HG03095 (cell line): ENCODE measurements at regions not wholly inside any gene's neighbourhood (a gene's known extent, or its start where the extent isn't known, plus 50 kb on each side); places are given as distances from the start of the nearest gene placed in this dataset.
"Not testable (repeated sequence)": the region's sequence is repeated elsewhere in the genome, so short reads cannot be mapped to it uniquely, and the experiment has no call there.

ENCODE experiments used
- ATAC-seq: cut with Tn5 transposase; IDR thresholded peaks from one replicate; pipeline ENCODE4 v1.9.1; 2021; ENCODE audit warnings: moderate library complexity; ENCODE audit not compliant: unreplicated experiment

DNA sequence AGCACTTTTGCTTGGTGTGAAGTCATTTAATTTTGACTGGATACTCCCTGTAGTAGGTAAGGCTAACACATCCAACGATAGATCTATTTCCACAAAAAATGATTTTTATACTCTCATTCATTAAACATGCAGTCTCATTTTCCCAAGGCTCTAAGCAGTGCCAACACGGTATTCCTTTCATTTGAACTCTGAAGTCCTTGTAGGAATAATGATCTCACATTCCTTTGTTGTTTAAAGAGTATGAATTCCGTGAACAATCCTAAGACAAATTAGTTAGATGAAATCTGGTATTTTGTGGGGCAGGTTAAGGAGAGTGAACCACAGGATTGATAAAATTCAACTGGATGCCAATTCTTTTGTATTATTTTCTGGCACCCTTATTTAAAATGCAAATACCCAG lies 66.6 kb downstream of the LACC1 start:
- ATAC-seq: no peak

DNA sequence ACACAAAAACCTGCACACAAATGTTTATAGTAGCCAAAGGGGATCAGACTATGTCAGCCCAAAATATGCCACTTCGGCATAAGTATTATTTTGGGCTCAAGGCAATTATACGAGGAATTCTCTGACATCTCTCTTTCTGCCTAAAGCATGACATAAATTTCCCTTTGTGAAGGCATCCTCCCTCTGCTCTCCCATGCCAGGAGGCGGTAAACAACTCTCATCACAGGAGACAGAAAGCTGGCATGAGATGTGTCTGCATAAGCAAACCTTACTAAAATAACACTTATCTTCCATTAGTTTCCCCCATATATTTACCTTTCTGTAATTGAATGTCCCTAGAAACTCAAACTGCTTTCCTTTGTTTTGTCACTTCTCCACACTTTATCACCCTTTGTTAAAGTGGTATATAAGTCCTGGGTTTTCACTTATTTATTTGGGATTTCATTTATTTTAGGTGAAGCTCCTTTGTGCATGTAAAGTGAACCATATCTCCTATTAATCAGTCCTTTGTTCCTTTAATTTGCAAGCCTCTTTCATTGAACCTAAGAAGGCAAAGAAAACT lies 68.3 kb downstream of the LACC1 start:
- no peak for ATAC-seq

DNA sequence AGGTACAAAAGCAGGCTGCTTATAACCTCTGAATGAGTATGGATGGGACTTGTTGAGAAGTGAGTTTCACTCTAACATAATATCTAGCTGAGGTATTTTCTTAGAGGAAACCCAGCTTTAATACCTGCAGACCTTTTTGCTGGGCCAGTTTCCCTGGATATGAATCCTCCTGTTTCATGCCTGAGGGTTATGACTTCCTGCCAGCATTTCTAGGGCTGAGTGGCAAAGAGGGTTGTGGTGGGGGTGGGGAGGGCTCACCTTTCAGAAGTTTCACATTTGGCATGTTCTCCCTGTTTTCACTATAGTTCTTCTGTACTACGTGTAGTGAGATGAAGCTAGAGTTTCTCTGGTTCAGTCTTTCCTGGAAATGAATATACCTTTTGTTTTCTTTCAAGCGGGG lies 73.7 kb downstream of the LACC1 start:
- no peak for ATAC-seq

GRCh38 chr13:43956975-43957374 lies 77.3 kb downstream of the LACC1 start:
- not testable (repeated sequence) for ATAC-seq

DNA sequence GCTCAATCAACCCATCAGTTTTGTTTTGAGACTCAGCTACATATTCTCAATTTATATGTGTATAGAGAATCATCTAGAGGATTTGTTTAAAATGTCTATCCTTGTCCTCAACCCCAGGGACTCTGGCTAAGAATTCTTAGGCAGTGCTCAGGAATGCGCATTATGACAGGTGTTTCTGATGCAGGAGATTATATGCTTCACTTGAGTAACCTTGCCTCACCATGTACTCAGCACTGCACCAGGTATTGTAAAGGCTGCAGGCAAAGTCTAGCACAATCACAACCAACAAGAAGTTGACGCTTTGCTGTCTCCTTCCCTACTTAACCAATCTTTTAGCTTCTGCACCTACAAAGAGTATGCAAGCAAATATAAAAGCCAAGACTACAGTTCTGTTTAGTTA lies 79.6 kb downstream of the LACC1 start:
- no peak for ATAC-seq

DNA sequence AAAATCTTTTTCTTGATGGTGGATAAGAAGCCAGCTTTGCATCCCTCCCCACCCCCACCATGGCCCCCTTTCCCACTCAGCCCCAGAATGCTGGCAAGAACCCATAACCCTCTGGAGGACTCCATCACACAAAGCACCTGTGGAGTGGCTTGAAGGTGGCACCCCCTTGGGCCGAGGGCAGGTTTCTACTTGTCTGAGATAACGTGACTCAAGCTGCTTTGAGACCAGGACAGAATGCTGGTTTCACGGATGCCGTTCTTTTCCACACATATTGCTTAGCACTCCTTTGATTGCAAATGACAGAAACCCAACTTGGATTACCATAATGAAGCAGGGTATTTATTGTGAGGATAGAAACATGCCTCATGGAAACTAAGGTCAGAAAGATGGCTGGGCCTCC lies 82.2 kb downstream of the LACC1 start:
- no peak for ATAC-seq

DNA sequence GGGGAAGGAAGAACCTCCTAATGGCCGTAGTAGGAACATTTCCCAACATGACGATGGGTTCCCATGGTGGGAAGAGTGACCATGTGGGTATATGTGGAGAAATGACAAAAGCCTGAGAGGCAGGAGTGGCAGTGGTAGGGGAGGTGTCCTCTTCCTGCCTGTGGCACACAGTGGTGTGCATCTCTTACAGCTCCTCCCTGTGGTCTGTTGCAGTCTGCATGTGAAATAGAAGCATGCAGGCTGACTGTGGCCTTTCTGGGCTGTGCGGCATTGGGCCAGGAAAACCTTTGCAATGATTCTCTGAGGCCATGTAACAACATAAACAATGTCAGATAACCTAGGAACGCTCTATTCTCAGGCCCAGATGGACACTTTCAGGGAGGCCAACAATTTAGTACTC lies 84.0 kb downstream of the LACC1 start:
- ATAC-seq: no peak

DNA sequence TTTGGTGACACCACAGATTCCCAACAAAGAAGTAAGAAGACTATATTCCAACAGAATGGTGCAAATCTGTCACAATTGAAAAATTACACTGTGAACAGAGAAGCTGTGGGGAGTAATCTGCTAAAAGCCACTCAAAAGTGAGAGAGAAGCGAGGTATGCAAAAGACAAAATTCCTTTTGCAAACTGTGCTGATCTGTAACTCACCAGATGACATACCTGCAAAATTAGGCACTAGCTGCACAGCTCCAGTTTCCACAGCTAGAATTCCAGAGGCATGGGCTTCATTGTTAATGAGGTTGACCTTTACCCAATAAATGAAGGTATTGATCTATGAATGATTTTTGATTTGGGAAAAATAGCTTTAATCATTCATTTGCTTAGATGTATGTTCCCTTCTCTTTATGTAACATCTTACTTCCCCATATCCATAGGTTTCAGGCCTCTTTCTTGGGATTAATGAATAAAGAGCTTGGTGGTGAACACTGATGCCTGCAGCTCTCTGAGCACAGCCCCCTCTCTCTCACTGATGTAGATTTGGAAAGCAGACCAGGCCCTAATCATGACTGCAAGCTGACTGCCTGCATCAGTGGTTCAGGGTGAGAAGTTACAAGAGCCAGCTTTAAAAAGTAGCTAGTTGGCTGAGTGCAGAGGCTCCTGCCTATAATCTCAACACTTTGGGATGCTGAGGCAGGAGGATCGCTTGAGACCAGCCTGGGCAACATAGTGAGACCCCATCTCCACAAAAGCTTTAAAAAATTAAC lies 85.2 kb downstream of the LACC1 start:
- no peak for ATAC-seq

- ATAC-seq: no peak
Observed at GRCh38 chr13:43965459-43965845, 85.7 kb downstream of the LACC1 start.

GRCh38 chr13:43968251-43968942 lies 88.7 kb downstream of the LACC1 start:
- ATAC-seq: not testable (repeated sequence)

GRCh38 chr13:43968943-43969690 lies 89.4 kb downstream of the LACC1 start:
- ATAC-seq: not testable (repeated sequence)

DNA sequence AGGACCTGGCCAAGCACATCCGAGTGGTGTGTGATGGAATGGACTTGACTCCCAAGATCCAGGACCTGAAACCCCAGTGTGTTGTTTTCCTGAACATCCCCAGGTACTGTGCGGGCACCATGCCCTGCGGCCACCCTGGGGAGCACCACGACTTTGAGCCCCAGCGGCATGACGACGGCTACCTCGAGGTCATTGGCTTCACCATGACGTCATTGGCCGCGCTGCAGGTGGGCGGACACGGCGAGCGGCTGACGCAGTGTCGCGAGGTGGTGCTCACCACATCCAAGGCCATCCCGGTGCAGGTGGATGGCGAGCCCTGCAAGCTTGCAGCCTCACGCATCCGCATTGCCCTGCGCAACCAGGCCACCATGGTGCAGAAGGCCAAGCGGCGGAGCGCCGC lies 90.2 kb downstream of the LACC1 start:
- not testable (repeated sequence) for ATAC-seq

GRCh38 chr13:43970520-43971242 lies 91.0 kb downstream of the LACC1 start:
- ATAC-seq: not testable (repeated sequence)

DNA sequence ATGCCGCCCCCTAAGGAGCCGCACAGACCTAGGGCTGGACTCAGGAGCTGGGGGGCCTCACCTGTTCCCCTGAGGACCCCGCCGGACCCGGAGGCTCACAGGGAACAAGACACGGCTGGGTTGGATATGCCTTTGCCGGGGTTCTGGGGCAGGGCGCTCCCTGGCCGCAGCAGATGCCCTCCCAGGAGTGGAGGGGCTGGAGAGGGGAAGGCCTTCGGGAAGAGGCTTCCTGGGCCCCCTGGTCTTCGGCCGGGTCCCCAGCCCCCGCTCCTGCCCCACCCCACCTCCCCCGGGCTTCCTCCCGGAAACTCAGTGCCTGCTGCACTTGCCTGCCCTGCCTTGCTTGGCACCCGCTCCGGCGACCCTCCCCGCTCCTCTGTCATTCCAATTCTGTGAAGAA lies 91.6 kb downstream of the LACC1 start:
- not testable (repeated sequence) for ATAC-seq

DNA sequence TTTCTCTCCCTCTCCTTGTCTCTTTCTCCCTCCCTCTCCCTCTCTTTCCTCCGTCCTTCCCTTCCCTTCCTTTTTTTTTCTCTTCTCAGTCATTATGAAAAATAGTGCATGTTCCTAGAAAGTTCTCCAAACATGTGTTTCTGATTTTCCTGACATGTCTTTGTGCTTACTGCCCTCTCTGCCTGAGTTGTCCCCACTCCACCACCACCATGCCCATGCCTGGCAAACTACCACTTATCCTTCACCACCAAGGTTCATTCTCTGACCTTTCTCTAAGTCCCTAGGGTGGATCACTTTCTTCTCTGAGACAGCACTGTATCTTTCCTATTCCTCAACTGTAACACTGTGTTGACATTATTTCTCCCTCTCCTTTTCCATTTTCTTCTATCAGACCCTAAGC lies 98.2 kb downstream of the LACC1 start:
- ATAC-seq: no peak

DNA sequence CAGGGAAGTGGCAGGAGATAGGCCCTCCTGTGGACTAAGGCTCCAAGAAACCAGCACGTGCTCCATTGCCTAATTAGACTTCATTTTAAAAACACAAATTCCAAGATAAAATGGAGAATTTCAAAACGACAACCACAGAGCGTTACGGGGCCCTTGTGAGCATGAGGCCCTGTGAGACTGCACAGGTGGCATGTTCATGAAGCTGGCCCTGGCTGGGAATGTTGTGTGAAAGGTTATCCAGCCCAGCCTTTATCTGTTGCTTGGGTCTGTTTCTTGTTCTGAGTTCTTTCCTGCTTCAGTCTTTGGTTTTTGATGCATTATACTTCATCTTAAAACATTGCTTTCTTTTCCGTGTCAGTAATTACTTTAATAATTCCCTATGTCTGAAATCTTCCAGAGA lies 99.0 kb downstream of the LACC1 start:
- no peak for ATAC-seq

DNA sequence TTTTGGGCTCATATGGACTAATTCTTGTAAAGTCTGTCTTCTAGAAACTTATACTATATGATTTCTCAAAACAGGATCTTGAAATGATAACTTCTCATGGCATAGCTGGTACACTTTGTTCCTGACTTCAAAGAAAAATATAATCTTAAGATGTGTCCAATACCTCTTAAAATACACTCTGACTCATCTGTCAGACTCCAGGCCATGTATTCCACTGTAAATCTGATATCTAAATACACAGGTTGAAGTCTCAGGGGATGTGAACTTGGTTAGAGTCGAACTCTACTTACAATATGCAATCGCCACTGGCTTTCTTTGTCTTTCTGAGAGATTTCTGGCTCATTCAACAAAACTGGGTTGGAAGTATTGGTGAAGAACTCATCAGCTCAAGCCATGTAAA lies 99.8 kb downstream of the LACC1 start:
- no peak for ATAC-seq

DNA sequence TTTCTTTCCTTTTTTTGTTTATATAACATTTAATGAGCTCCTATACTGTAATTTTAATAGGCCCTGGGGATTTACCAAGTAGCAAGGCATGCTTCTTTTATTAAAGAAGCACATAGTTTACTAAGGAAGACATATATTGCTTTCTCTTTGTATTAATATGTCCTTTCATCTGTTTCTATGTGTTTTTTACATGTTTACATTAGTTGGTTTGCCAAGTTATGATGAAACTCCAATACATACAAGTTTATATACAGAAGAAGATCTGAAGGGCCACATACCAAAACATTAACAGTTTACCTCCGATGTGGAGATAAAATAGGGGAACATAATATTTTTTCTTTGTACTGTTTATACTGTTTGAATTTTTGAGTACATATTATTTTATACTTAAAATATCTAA lies 100.9 kb downstream of the LACC1 start:
- ATAC-seq: no peak

DNA sequence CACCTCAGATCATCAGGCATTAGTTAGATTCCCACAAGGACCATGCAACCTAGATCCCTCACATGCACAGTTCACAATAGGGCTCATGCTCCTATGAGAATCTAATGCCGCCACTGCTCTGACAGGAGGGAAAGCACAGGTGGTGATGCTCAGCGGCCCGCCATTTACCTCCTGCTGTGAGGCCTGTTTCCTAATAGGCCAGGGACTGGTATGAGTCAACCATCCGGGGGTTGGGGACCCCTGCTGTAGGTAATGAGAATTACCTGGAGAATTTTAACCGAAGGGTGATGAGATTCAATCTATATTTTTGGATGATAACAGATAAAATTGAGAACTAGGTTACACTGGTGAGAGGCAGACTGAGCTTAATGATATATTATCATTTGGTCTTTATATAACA lies 101.4 kb downstream of the LACC1 start:
- no peak for ATAC-seq

DNA sequence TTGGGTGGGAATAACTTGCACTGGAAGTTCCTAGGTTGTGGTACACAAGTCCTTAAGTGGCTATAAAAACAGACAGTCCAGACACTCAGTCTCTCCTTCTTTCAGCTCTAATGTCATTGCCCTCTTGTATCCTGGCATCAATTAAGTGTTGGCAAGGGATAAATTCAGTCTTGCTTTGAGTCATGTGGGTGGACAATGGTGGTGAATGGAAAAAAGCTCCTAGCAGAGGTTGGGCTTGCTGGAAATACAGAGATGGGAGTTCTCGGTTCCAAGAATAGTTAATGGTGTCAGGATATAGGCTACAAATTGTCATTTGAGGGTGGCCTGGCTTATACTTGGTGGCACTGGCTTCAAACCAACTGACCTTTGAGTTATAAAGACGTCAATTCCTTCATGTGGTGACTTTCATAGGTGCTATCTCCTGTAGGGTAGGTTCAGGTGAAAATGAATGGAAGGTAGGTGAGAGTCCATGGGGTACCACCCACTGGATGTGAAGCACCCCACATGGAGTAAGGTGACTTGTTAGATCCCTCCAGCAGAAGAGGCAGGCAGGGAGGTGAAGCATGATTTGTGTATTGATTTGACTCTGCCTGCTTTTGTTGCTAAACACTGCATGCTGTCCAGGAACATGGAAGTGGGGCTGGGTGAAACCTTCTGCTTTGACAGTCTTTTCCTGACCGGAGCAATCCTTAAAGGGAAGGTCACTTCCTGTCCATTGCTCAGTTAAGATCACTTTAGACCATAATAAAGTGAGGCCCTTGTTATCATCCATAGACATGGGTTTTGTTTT lies 102.0 kb downstream of the LACC1 start:
- ATAC-seq: no peak
